ENCODE measurements at regions not wholly inside any gene's neighbourhood (a gene's known extent, or its start where the extent isn't known, plus 50 kb on each side); places are given as distances from the start of the nearest gene placed in this dataset.
A peak's percentile ranks its signal among the peaks of the same experiment; 100 is the strongest.

DNA sequence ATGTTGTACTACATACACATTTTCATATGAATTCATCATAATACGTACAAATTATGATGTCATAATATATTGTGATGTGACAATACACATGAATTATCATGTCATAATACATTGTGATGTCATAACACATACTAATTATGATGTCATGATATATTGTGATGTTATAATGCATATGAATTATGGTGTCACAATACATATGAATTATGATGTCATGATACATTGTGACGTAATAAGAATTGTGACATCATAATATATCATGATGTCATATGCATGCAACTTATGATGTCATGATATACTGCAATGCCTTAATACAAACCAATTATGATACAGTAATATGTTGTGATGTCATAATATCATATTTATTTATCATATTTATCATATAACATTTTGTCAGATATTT lies 2074.3 kb downstream of the TP53TG3F start (continued):
- TF ChIP-seq, protein P1, sequence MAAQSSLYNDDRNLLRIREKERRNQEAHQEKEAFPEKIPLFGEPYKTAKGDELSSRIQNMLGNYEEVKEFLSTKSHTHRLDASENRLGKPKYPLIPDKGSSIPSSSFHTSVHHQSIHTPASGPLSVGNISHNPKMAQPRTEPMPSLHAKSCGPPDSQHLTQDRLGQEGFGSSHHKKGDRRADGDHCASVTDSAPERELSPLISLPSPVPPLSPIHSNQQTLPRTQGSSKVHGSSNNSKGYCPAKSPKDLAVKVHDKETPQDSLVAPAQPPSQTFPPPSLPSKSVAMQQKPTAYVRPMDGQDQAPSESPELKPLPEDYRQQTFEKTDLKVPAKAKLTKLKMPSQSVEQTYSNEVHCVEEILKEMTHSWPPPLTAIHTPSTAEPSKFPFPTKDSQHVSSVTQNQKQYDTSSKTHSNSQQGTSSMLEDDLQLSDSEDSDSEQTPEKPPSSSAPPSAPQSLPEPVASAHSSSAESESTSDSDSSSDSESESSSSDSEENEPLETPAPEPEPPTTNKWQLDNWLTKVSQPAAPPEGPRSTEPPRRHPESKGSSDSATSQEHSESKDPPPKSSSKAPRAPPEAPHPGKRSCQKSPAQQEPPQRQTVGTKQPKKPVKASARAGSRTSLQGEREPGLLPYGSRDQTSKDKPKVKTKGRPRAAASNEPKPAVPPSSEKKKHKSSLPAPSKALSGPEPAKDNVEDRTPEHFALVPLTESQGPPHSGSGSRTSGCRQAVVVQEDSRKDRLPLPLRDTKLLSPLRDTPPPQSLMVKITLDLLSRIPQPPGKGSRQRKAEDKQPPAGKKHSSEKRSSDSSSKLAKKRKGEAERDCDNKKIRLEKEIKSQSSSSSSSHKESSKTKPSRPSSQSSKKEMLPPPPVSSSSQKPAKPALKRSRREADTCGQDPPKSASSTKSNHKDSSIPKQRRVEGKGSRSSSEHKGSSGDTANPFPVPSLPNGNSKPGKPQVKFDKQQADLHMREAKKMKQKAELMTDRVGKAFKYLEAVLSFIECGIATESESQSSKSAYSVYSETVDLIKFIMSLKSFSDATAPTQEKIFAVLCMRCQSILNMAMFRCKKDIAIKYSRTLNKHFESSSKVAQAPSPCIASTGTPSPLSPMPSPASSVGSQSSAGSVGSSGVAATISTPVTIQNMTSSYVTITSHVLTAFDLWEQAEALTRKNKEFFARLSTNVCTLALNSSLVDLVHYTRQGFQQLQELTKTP (IDR thresholded peaks at IDR 0.05; ENCODE audit: low read depth in 1 of 2, partially characterized antibody in 2 of 2) = no peak
- TF ChIP-seq KHSRP (IDR thresholded peaks at IDR 0.05) (peak; percentile 54; the same call in 1 of the 2 replicates), ATF1 (CRISPR knock-in tag; IDR thresholded peaks at IDR 0.05) (0 out of 2 replicates have a peak, but pooled peaks have one; percentile 53), ATF1 (tag; IDR thresholded peaks at IDR 0.05) (peak; percentile 98), RBFOX2 (IDR thresholded peaks at IDR 0.05; ENCODE audit: low read depth, low read length) (no peak), CREM (IDR thresholded peaks at IDR 0.05; ENCODE audit: low read depth) (peak; percentile 81), TFAM (CRISPR knock-in tag; conservative IDR thresholded peaks at IDR 0.05) (no peak), ELF1 (tag; IDR thresholded peaks at IDR 0.05) (no peak), TBL1XR1 (IDR thresholded peaks at IDR 0.05; ENCODE audit: low read length in 2 of 2) (peak in 1 of 2 experiments; percentile 10; a peak in 1 of 4 replicates), NCOA1 (IDR thresholded peaks at IDR 0.05; ENCODE audit: low read depth) (peak; percentile 89), KDM1A (IDR thresholded peaks at IDR 0.05) (no peak), ETV5 (CRISPR knock-in tag; IDR thresholded peaks at IDR 0.05; ENCODE audit: low read depth) (no peak), ZNF174 (CRISPR knock-in tag; IDR thresholded peaks at IDR 0.05) (no peak), TAF9B (IDR thresholded peaks at IDR 0.05; ENCODE audit: partially characterized antibody) (no peak)
- TF ChIP-seq, protein P2, sequence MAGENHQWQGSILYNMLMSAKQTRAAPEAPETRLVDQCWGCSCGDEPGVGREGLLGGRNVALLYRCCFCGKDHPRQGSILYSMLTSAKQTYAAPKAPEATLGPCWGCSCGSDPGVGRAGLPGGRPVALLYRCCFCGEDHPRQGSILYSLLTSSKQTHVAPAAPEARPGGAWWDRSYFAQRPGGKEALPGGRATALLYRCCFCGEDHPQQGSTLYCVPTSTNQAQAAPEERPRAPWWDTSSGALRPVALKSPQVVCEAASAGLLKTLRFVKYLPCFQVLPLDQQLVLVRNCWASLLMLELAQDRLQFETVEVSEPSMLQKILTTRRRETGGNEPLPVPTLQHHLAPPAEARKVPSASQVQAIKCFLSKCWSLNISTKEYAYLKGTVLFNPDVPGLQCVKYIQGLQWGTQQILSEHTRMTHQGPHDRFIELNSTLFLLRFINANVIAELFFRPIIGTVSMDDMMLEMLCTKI (IDR thresholded peaks at IDR 0.05; ENCODE audit: partially characterized antibody) = no peak

Measured in K562 (cell line).